Common myeloid progenitor, CD34-positive (primary cell): ENCODE measurements at regions not wholly inside any gene's neighbourhood (a gene's known extent, or its start where the extent isn't known, plus 50 kb on each side); places are given as distances from the start of the nearest gene placed in this dataset.

Source experiments
- CTCF ChIA-PET: fragments of 350-600 bp; sonication (Branson Sonifier 250); formaldehyde crosslinking; loops from one replicate; lab custom pipeline; 2021; ENCODE audit warnings: antibody characterized with exemption; lab: Charles Lee
- POLR2A ChIA-PET: fragments of 350-600 bp; sonication (Branson Sonifier 250); formaldehyde crosslinking; loops from one replicate; lab custom pipeline; 2021; ENCODE audit warnings: antibody characterized with exemption; lab: Charles Lee
- DNase-seq, 3 donors: peaks; one replicate each; pipeline versions ENCODE4 v3.0.0 to v3.0.0-alpha.2; 2013
- H3K27ac ChIP-seq, 2 experiments: 1 replicate in 1 of 2; 2 replicates in 1 of 2; pipeline ENCODE4 v1.7.0; 2013; ENCODE audit warnings: inconsistent platforms in 2 of 2, low read length in 2 of 2, mild to moderate bottlenecking in 2 of 2, low read depth in 1 of 2, moderate library complexity in 1 of 2; ENCODE audit not compliant: severe bottlenecking in 2 of 2, insufficient read depth in 1 of 2, poor library complexity in 1 of 2
- H3K27me3 ChIP-seq, 5 experiments: replicated peaks in 2 of 5; 1 replicate in 3 of 5; 2 replicates in 2 of 5; pipeline versions ENCODE4 v1.6.1 to v1.7.0; 2013; ENCODE audit warnings: low read length in 4 of 5, mild to moderate bottlenecking in 2 of 5, moderate library complexity in 2 of 5, inconsistent platforms in 1 of 5; ENCODE audit not compliant: insufficient read depth in 5 of 5, control insufficient read depth in 4 of 5
- H3K36me3 ChIP-seq, 4 experiments: 1 replicate in 2 of 4; 2 replicates in 2 of 4; pipeline versions ENCODE4 v1.6.1 to v1.7.0; 2013; ENCODE audit warnings: low read length in 3 of 4, control low read depth in 1 of 4, mild to moderate bottlenecking in 1 of 4; ENCODE audit not compliant: control insufficient read depth in 4 of 4, insufficient read depth in 4 of 4
- H3K4me1 ChIP-seq, 4 experiments: 1 replicate in 3 of 4; 2 replicates in 1 of 4; pipeline versions ENCODE4 v1.6.1 to v1.7.1; 2013; ENCODE audit warnings: low read length in 3 of 4, mild to moderate bottlenecking in 3 of 4, control low read depth in 1 of 4, inconsistent platforms in 1 of 4, moderate library complexity in 1 of 4; ENCODE audit not compliant: control insufficient read depth in 4 of 4, insufficient read depth in 4 of 4; ENCODE audit errors: control extremely low read depth in 1 of 4
- H3K4me3 ChIP-seq, 7 experiments: 1 replicate in 4 of 7; 2 replicates in 3 of 7; pipeline versions ENCODE4 v1.5.1 to v1.7.0; 2013; ENCODE audit warnings: mild to moderate bottlenecking in 7 of 7, low read length in 6 of 7, moderate library complexity in 6 of 7, inconsistent platforms in 2 of 7, low read depth in 2 of 7, control low read depth in 1 of 7; ENCODE audit not compliant: insufficient read depth in 4 of 7, control insufficient read depth in 1 of 7; ENCODE audit errors: extremely low read depth in 1 of 7
- H3K9me3 ChIP-seq, 5 experiments: 1 replicate in 4 of 5; 2 replicates in 1 of 5; pipeline versions ENCODE4 v1.6.1 to v1.7.1; 2013; ENCODE audit warnings: low read length in 4 of 5, mild to moderate bottlenecking in 2 of 5, inconsistent platforms in 1 of 5, low read depth in 1 of 5, moderate library complexity in 1 of 5; ENCODE audit not compliant: control insufficient read depth in 4 of 5, insufficient read depth in 2 of 5; ENCODE audit errors: control extremely low read depth in 1 of 5
- WGBS: methylation state at CpG from one replicate; pipeline ENCODE4 v1.1.5; 2013; ENCODE audit not compliant: insufficient coverage; 5-methylcytosine and 5-hydroxymethylcytosine counted together

DNA sequence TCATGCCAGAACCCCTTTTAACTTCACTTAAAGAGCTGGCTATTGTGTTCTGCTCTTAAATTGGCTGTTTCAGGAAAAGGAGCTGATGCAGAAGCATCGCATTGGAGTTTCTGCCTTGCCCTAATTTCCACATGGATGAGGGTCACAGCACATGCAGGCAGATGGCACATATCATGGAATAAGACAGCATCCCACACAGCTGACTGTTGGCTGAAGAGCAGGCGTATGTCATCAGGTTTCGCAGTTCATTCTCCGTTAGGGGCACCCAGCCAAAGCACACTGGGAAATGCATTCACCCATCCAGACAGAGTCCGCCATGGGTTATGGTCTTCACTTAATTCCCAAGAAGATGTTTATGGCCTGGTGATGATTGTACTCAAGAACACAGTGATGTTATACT is 572.5 kb downstream of the LIG4 start:
- WGBS = 97% methylated on average over 5 of the region's 5 CpGs
- Histone ChIP-seq H3K9me3 (no peaks in the 10 kb centered on the region), H3K36me3 (no peaks in the 10 kb centered on the region), H3K27ac (no peak overlapping the region), H3K27me3 (no peaks in the 10 kb centered on the region), H3K4me3 (no peak overlapping the region), H3K4me1 (no peaks in the 10 kb centered on the region)
- DNase-seq = no peak
- POLR2A ChIA-PET = no interaction called here
- CTCF ChIA-PET = no interaction called here

DNA sequence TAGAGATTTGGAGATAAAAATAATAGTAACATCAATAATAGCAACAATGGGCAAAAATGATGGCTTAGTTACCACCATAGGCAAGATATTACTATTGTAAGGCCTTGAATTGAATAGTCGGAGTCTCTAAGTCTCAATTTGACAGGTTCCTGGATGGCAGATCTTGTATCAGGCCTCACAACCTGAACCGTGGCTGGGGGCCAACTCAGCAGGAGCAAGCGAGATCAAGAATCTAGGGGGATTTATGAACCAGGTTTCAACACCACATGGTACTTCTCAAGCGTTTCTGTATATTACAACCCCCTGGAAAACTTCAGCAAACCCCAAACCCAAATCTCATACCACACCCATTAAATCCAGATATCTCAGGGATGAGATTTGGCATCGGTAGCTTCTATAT is 573.8 kb downstream of the LIG4 start:
- WGBS = 100% methylated on average over 1 of the region's 5 CpGs
- no peak for DNase-seq
- H3K27ac ChIP-seq = no peak overlapping the region
- CTCF ChIA-PET = interaction anchor here (1.6 kb wide), 1 partner anchor 8 kb away, joined by 4 read pairs; no protein-coding TSS in a partner anchor
- H3K27me3 ChIP-seq = no peaks in the 10 kb centered on the region
- no peak overlapping the region for H3K4me3 ChIP-seq
- POLR2A ChIA-PET = no interaction called here
- H3K4me1 ChIP-seq = no peaks in the 10 kb centered on the region
- H3K9me3 ChIP-seq = no peaks in the 10 kb centered on the region
- no peaks in the 10 kb centered on the region for H3K36me3 ChIP-seq

DNA sequence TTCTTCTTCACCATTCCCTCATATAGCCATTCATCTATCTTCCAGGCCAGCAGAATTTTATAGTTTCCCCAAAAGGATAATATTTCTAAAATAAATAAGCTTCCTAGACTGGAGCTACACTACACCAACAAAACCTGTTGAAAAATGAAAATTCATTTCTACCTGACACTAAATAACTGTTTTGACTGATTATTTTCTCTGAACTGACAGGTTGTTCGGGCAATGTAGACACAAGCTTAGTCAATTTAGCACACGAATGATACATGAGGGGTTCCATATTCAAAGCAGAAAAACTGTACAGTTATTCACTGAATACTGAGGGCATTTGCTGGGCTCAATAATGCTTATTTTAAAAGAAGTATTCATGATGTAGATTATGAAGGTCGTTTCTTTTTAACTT is 589.7 kb downstream of the LIG4 start:
- POLR2A ChIA-PET = no interaction called here
- Histone ChIP-seq H3K27me3 (no peaks in the 10 kb centered on the region), H3K36me3 (no peaks in the 10 kb centered on the region), H3K4me1 (no peaks in the 10 kb centered on the region), H3K4me3 (no peak overlapping the region), H3K9me3 (no peaks in the 10 kb centered on the region), H3K27ac (no peak overlapping the region)
- CTCF ChIA-PET = no interaction called here
- no peak for DNase-seq
- 95% methylated on average over 2 of the region's 3 CpGs for WGBS

DNA sequence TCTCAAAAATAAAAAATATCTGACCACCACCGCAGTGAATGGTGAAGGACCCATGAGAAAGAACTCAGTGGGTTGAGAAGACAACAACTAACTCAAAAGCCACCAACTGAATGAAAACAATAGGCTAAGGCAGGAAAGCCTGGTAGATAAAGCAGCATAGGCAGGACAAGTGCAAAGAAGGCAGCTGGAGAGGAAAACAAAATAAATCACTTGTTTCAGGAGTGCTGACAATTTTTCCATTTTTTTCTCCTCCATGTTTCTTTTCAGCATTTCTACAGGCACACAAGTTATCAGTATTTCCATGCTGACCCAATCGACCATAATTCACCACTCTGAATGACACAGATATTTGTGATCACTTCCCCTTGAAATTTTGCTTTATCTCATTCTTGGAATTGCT is 597.8 kb downstream of the LIG4 start:
- Histone ChIP-seq H3K27me3 (no peaks in the 10 kb centered on the region), H3K36me3 (no peaks in the 10 kb centered on the region), H3K4me3 (no peak overlapping the region), H3K9me3 (no peaks in the 10 kb centered on the region), H3K4me1 (no peaks in the 10 kb centered on the region), H3K27ac (no peak overlapping the region)
- ChIA-PET CTCF (no interaction called here), POLR2A (no interaction called here)
- 0% methylated on average over 1 of the region's 2 CpGs for WGBS
- no peak for DNase-seq

DNA sequence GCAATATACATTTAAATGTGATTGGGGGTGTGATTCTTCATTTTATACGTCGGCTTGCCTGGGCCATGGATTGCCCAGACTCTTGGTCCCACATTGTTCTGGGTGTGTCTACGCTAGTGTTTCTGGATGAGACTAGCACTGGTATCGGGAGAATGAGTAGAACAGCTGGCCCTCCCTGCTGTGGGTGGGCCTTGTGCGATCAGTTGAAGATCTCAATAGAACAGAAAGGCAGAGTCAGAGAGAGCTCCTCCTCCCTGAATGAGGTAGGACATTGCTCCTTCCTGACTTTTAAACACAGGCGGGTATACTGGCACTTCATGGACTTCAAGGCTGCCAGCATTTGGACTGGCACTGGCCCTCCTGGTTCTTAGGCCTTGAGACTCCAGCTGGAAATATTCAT is 603.0 kb downstream of the LIG4 start:
- H3K27me3 ChIP-seq = no peaks in the 10 kb centered on the region
- CTCF ChIA-PET = no interaction called here
- H3K4me1 ChIP-seq = no peaks in the 10 kb centered on the region
- H3K9me3 ChIP-seq = no peaks in the 10 kb centered on the region
- POLR2A ChIA-PET = no interaction called here
- no peak overlapping the region for H3K4me3 ChIP-seq
- WGBS = 98% methylated on average over 4 of the region's 6 CpGs
- no peak for DNase-seq
- no peaks in the 10 kb centered on the region for H3K36me3 ChIP-seq
- H3K27ac ChIP-seq = no peak overlapping the region

DNA sequence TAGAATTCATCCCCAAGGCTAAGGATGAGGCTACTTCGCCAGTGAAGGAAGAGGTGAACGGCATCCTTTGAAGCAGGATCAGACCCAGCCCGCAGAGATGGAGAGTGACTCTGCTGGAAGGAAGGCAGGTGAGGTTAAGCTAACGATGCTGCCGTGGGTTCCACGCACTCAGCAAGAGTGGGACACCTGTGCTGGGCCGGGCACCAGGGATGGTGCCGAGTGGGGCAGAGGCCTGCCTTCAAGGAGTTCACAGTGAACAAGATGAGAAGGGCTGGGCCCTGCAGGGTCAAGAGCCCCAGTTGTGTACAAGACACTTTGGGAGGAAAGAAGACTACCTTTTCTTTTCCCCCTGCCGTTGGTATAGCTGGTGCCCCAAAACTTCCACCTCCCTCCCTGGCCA is 606.6 kb downstream of the LIG4 start:
- no peak overlapping the region for H3K27ac ChIP-seq
- no peaks in the 10 kb centered on the region for H3K36me3 ChIP-seq
- no peaks in the 10 kb centered on the region for H3K27me3 ChIP-seq
- WGBS = 98% methylated on average over 9 of the region's 9 CpGs
- H3K4me3 ChIP-seq = no peak overlapping the region
- no peaks in the 10 kb centered on the region for H3K9me3 ChIP-seq
- ChIA-PET POLR2A (no interaction called here), CTCF (interaction anchor here (1.3 kb wide), 1 partner anchor 62 kb away, joined by 3 read pairs; no protein-coding TSS in a partner anchor)
- no peaks in the 10 kb centered on the region for H3K4me1 ChIP-seq
- DNase-seq = no peak

DNA sequence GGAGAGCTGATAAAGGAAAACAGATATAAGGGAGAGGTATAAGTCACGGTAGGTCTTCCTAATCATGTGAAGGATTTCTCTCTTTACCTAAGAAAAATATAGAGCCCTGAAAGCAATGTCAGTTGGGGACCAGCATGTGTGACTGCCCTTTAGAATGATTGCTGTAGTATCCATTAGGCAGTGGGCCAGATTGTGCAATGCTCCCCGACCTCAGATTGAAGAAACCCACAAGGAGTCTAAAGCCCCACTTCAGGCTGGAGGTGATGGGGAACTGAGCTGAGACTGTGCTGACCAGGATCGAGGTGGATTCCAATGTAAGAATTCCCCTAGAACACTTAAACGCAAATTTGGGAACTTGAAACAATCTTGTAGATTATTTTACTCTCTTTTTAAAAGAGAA is 614.4 kb downstream of the LIG4 start:
- CTCF ChIA-PET = no interaction called here

More for the DNA sequence above, 614.4 kb downstream of the LIG4 start:
- Histone ChIP-seq H3K9me3 (no peaks in the 10 kb centered on the region), H3K4me3 (no peak overlapping the region), H3K27me3 (no peaks in the 10 kb centered on the region), H3K27ac (no peak overlapping the region), H3K4me1 (no peaks in the 10 kb centered on the region), H3K36me3 (no peaks in the 10 kb centered on the region)
- no peak for DNase-seq
- 94% methylated on average over 3 of the region's 4 CpGs for WGBS
- POLR2A ChIA-PET = no interaction called here
